Nephron (organoid): ENCODE measurements at regions not wholly inside any gene's neighbourhood (a gene's known extent, or its start where the extent isn't known, plus 50 kb on each side); places are given as distances from the start of the nearest gene placed in this dataset.
A peak's percentile ranks its signal among the peaks of the same experiment; 100 is the strongest.
"Not testable (repeated sequence)": the region's sequence is repeated elsewhere in the genome, so short reads cannot be mapped to it uniquely, and the experiment has no call there.

Source experiments
- H3K27ac Mint-ChIP-seq, 3 experiments: 2 replicates each; pipeline ENCODE4 v1.8.0; 2020; ENCODE audit warnings: mixed read lengths in 3 of 3, mild to moderate bottlenecking in 2 of 3, moderate library complexity in 1 of 3
- H3K27me3 Mint-ChIP-seq: 2 replicates; pipeline ENCODE4 v1.8.0; 2021; ENCODE audit warnings: low read depth, mild to moderate bottlenecking, moderate library complexity, mixed read lengths
- H3K36me3 Mint-ChIP-seq: 2 replicates; pipeline ENCODE4 v1.8.0; 2020; ENCODE audit warnings: low read depth, mixed read lengths
- H3K4me1 Mint-ChIP-seq: 2 replicates; pipeline ENCODE4 v1.8.0; 2020; ENCODE audit warnings: mixed read lengths
- H3K4me3 Mint-ChIP-seq, 3 experiments: 2 replicates each; pipeline ENCODE4 v1.8.0; 2020; ENCODE audit warnings: mild to moderate bottlenecking in 3 of 3, mixed read lengths in 3 of 3, moderate library complexity in 2 of 3
- H3K9me3 Mint-ChIP-seq: 2 replicates; pipeline ENCODE4 v1.8.0; 2020; ENCODE audit warnings: mixed read lengths
- CTCF ChIP-seq, 3 experiments: fragments of 200-600 bp; sonication (generic); IDR thresholded peaks; one replicate each; pipeline ENCODE4 v1.5.0; 2021; ENCODE audit warnings: antibody characterized with exemption in 3 of 3; ENCODE audit not compliant: unreplicated experiment in 3 of 3

DNA sequence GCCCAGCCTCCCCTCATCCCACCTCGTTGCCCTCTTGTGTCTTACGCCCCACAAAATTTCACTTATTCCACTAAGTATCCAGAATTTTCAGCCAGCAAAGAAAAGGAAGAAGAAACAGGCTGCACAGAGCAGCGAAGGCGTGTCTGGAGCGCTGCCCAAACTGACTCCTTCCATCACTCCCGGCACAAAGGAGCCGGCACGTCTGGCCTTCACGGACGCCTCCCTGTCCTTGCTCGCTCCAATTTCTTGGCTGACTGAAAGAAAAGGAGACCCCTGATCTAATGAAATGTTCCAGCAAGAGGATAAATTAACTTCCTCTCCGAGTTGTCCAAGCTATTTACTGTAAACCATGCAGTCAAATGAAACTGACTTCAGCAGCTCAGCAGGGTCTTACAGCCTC is 152.3 kb upstream of the CDH4 start:
- no peak for TF ChIP-seq CTCF (IDR thresholded peaks at IDR 0.05; ENCODE audit: unreplicated experiment in 3 of 3)
- Mint-ChIP-seq H3K9me3 (peaks cover 23% of the 10 kb centered on the region), H3K27ac (peak overlapping the region in 2 of 3 experiments; percentile 54 to 68), H3K4me1 (peaks cover 18% of the 10 kb centered on the region), H3K27me3 (peaks cover 40% of the 10 kb centered on the region), H3K36me3 (no peaks in the 10 kb centered on the region), H3K4me3 (peak overlapping the region in 2 of 3 experiments; percentile 17 to 43)

DNA sequence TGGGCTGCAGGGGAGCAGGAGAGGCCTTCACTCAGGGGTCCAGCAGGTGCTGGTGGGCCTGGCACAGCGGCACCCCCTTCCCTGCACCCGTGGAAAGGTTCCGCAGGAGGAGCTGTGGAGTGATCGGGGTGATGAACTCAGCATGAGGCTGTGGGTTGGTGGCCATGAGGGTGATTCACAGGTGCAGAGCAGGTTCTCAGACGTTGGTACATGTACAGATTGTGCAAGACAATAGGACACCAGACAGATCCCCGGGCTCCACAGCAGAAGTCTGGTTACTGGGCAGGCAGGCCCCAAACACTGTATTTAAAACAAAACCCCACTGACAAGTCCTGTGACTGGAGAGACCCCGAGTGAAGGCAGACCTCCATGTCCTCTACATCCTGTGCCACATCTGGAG is 151.6 kb upstream of the CDH4 start:
- Mint-ChIP-seq H3K4me1 (peaks cover 24% of the 10 kb centered on the region), H3K4me3 (no peak overlapping the region), H3K9me3 (peaks cover 20% of the 10 kb centered on the region), H3K27ac (peak overlapping the region in 1 of 3 experiments; percentile 68), H3K27me3 (peaks cover 40% of the 10 kb centered on the region), H3K36me3 (no peaks in the 10 kb centered on the region)
- no peak for TF ChIP-seq CTCF (IDR thresholded peaks at IDR 0.05; ENCODE audit: unreplicated experiment in 3 of 3)

GRCh38 chr20:61101321-61101720 is 150.7 kb upstream of the CDH4 start:
- Mint-ChIP-seq H3K27me3 (peaks cover 39% of the 10 kb centered on the region), H3K9me3 (peaks cover 13% of the 10 kb centered on the region), H3K4me1 (peaks cover 32% of the 10 kb centered on the region)
- H3K4me3 Mint-ChIP-seq, H3K36me3 Mint-ChIP-seq, H3K27ac Mint-ChIP-seq: not testable (repeated sequence)

- no peak overlapping the region for H3K4me3 Mint-ChIP-seq
- H3K27ac Mint-ChIP-seq = no peak overlapping the region
- peaks cover 43% of the 10 kb centered on the region for H3K27me3 Mint-ChIP-seq
- H3K4me1 Mint-ChIP-seq = peaks cover 37% of the 10 kb centered on the region
- TF ChIP-seq CTCF (IDR thresholded peaks at IDR 0.05; ENCODE audit: unreplicated experiment in 3 of 3) = no peak
- H3K9me3 Mint-ChIP-seq = peaks cover 3% of the 10 kb centered on the region
- no peaks in the 10 kb centered on the region for H3K36me3 Mint-ChIP-seq
These were observed 147.8 kb upstream of the CDH4 start for GRCh38 chr20:61104232-61104631.

DNA sequence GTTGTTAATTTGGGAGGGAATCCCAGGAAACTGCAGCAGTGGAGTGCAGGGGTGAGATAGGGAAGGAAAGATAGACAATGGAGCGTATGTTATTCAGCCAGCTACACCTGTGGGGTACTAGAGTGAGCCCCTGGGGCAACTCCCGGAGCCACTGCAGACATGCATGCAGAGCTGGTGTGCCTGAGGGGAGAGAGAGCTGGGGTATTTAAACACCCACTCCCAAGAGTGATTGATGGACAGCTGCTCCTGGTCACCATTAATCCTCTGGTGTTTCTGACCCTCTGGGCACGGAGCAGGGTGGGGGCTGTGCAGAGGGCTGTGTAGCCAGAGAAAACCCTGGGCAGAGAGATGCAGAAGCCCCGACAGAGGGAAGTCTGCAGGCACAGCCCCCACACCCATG is 146.7 kb upstream of the CDH4 start:
- peaks cover 38% of the 10 kb centered on the region for H3K27me3 Mint-ChIP-seq
- no peak overlapping the region for H3K27ac Mint-ChIP-seq
- H3K9me3 Mint-ChIP-seq = no peaks in the 10 kb centered on the region
- H3K4me1 Mint-ChIP-seq = peaks cover 28% of the 10 kb centered on the region
- no peaks in the 10 kb centered on the region for H3K36me3 Mint-ChIP-seq
- no peak overlapping the region for H3K4me3 Mint-ChIP-seq
- no peak for TF ChIP-seq CTCF (IDR thresholded peaks at IDR 0.05; ENCODE audit: unreplicated experiment in 3 of 3)

- Mint-ChIP-seq H3K4me1 (peaks cover 26% of the 10 kb centered on the region), H3K4me3 (no peak overlapping the region), H3K36me3 (no peaks in the 10 kb centered on the region), H3K27ac (no peak overlapping the region), H3K27me3 (peaks cover 35% of the 10 kb centered on the region), H3K9me3 (no peaks in the 10 kb centered on the region)
- TF ChIP-seq CTCF (IDR thresholded peaks at IDR 0.05; ENCODE audit: unreplicated experiment in 3 of 3) = no peak
These were observed 145.6 kb upstream of the CDH4 start for GRCh38 chr20:61106438-61106837.
